Aorta (tissue), 5 donors: ENCODE measurements at regions not wholly inside any gene's neighbourhood (a gene's known extent, or its start where the extent isn't known, plus 50 kb on each side); places are given as distances from the start of the nearest gene placed in this dataset.
"Not testable (repeated sequence)": the region's sequence is repeated elsewhere in the genome, so short reads cannot be mapped to it uniquely, and the experiment has no call there.

Source experiments
- ATAC-seq: fragments of 200-7000 bp; cut with Tn5 transposase; one replicate; pipeline ENCODE4 v1.9.1; 2022; ENCODE audit warnings: moderate library complexity; ENCODE audit not compliant: low FRiP score
- DNase-seq, 2 donors: peaks; one replicate each; pipeline ENCODE4 v3.0.0-alpha.2; 2020
- H3K27ac ChIP-seq, 2 donors: one replicate each; pipeline ENCODE4 v1.5.1; 2013; ENCODE audit warnings: low read length in 2 of 2, mild to moderate bottlenecking in 2 of 2, moderate library complexity in 2 of 2, control low read depth in 1 of 2, inconsistent platforms in 1 of 2, low read depth in 1 of 2
- H3K27me3 ChIP-seq, 2 donors: one replicate each; pipeline ENCODE4 v1.6.1; 2013; ENCODE audit warnings: control low read depth in 1 of 2, low read length in 1 of 2, mild to moderate bottlenecking in 1 of 2, moderate library complexity in 1 of 2; ENCODE audit not compliant: insufficient read depth in 2 of 2, control insufficient read depth in 1 of 2
- H3K36me3 ChIP-seq, 2 donors: one replicate each; pipeline ENCODE4 v1.6.1; 2013; ENCODE audit warnings: control low read depth in 1 of 2, low read length in 1 of 2, mild to moderate bottlenecking in 1 of 2; ENCODE audit not compliant: insufficient read depth in 2 of 2, control insufficient read depth in 1 of 2
- H3K4me1 ChIP-seq, 2 donors: one replicate each; pipeline ENCODE4 v1.6.1; 2013; ENCODE audit warnings: low read length in 2 of 2, control low read depth in 1 of 2, mild to moderate bottlenecking in 1 of 2, moderate library complexity in 1 of 2; ENCODE audit not compliant: insufficient read depth in 2 of 2, control insufficient read depth in 1 of 2
- H3K4me3 ChIP-seq, 2 donors: one replicate each; pipeline ENCODE4 v1.5.1; 2013; ENCODE audit warnings: low read length in 2 of 2, control low read depth in 1 of 2, mild to moderate bottlenecking in 1 of 2
- H3K9me3 ChIP-seq: one replicate; pipeline ENCODE4 v1.6.1; 2013; ENCODE audit warnings: mild to moderate bottlenecking, low read length; ENCODE audit not compliant: control insufficient read depth
- WGBS, 2 donors: extraction: QIAGEN DNeasy Blood & Tissue Kit; methylation state at CpG; one replicate each; pipeline ENCODE4 v1.1.7; 2013; 5-methylcytosine and 5-hydroxymethylcytosine counted together
- intact Hi-C, 2 donors: fragments of 100-400 bp; cut with DNase I; formaldehyde crosslinking; loops; one replicate each; pipeline versions ENCODE4 v1.14.2 to v1.15.0; 2022
- donor health status: healthy with polysubstance abuse.
- donor health status: Bipolar disorder and iron deficiency.
- donor health status: DM: no; HTN: no; CAD: no.
- donor health status: DM: no; HTN: no; CAD: no.
- donor health status: DM: yes; HTN: yes; CAD: no.

- intact Hi-C loops: no loop called here
- Histone ChIP-seq H3K27me3 (no peaks in the 10 kb centered on the region), H3K4me1 (no peaks in the 10 kb centered on the region), H3K27ac (no peak overlapping the region), H3K36me3 (no peaks in the 10 kb centered on the region), H3K4me3 (no peak overlapping the region), H3K9me3 (no peaks in the 10 kb centered on the region)
- ATAC-seq (no peak), DNase-seq (no peak)
- WGBS, 2 donors: 95 to 100% methylated on average over 1 of the region's 1 CpG
These were observed 143.1 kb downstream of the CRPPA start for GRCh38 chr7:16278167-16278787.

GRCh38 chr7:16271990-16272665 is 149.2 kb downstream of the CRPPA start:
- Histone ChIP-seq H3K4me1 (no peaks in the 10 kb centered on the region), H3K27ac (no peak overlapping the region), H3K27me3 (no peaks in the 10 kb centered on the region), H3K4me3 (no peak overlapping the region), H3K36me3 (no peaks in the 10 kb centered on the region), H3K9me3 (no peaks in the 10 kb centered on the region)
- DNase-seq (no peak), ATAC-seq (no peak)
- intact Hi-C loops: no loop called here
- WGBS, 2 donors: 20 to 28% methylated on average over 2 of the region's 2 CpGs

- intact Hi-C loops: no loop called here
- Histone ChIP-seq H3K4me3 (no peak overlapping the region), H3K9me3 (no peaks in the 10 kb centered on the region), H3K4me1 (no peaks in the 10 kb centered on the region), H3K27me3 (no peaks in the 10 kb centered on the region), H3K27ac (no peak overlapping the region), H3K36me3 (no peaks in the 10 kb centered on the region)
- WGBS, 2 donors: 57 to 63% methylated on average over 1 of the region's 1 CpG
- DNase-seq: no peak
- ATAC-seq: no peak
These were observed 149.9 kb downstream of the CRPPA start for GRCh38 chr7:16271355-16271915.

DNA sequence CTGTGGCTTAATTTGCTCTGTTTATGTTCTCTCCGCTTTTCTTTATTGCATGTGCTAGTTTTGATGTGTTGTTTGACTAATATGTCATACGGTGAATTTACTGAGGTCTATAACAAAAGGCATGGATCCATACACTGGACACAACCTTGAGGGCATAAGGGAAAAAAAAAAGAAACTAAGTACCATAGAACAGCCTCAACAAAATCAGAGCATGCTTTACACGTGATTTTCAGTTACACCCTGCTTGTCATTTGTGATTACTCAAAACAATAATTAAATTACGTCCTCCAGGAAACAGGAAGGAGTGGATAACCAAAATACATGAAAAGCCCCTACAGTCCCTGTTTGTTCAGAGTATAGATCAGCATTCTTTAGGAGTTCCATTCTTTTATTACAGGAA is 150.5 kb downstream of the CRPPA start:
- WGBS, 2 donors: 85% methylated on average over 4 of the region's 4 CpGs
- intact Hi-C loops: no loop called here
- Histone ChIP-seq H3K4me3 (no peak overlapping the region), H3K9me3 (no peaks in the 10 kb centered on the region), H3K4me1 (no peaks in the 10 kb centered on the region), H3K27me3 (no peaks in the 10 kb centered on the region), H3K27ac (no peak overlapping the region), H3K36me3 (no peaks in the 10 kb centered on the region)
- no peak for ATAC-seq
- no peak for DNase-seq

DNA sequence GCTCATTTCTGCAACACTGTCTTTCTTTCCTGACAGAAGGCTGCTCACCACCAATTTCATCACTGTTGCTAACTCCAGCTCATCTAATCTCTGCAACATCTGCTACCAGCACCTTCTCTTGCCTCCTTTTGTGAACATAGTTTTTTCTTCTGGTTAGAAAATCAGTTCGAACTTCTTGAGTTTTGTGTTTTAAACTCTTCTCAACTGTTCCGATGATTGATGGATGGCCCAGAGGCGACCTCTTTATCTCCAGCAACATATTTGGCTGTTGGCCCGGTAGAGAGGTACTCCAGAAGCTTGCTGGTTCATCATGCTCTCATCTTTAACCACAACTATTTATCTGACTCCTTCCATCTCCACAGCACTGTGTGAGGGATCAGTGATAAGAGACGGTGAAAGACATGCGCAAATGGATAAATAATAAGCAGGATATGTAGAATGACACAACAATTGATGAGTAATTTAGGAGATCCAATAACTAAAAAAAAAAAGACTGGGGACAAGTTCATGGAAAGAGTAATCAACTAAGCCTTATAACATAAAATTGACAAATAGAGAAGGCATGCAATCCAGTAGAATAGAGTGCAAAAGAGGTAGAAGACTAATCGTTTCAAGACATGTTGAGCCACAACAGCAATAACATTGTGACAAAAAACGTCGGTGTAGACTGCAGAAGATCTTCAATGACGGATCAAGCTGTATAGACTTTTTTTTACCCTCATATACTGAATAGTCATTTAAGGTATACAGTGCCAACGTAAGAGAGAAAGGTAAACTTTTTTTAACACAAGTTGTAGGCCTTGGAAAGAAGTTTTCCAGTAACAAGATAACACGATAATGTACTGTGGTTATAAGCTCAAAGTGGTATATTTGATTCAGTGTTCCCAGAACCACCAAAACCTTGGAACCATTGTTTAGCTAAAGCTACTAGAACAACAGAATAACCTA is 152.2 kb downstream of the CRPPA start:
- ATAC-seq (no peak), DNase-seq (no peak)
- no peak overlapping the region for H3K27ac ChIP-seq
- intact Hi-C loops: no loop called here
- no peak overlapping the region for H3K4me3 ChIP-seq
- 80 to 83% methylated on average over 12 of the region's 12 CpGs for WGBS, 2 donors
- H3K9me3 ChIP-seq: no peaks in the 10 kb centered on the region
- no peaks in the 10 kb centered on the region for H3K36me3 ChIP-seq
- no peaks in the 10 kb centered on the region for H3K4me1 ChIP-seq
- H3K27me3 ChIP-seq: no peaks in the 10 kb centered on the region

DNA sequence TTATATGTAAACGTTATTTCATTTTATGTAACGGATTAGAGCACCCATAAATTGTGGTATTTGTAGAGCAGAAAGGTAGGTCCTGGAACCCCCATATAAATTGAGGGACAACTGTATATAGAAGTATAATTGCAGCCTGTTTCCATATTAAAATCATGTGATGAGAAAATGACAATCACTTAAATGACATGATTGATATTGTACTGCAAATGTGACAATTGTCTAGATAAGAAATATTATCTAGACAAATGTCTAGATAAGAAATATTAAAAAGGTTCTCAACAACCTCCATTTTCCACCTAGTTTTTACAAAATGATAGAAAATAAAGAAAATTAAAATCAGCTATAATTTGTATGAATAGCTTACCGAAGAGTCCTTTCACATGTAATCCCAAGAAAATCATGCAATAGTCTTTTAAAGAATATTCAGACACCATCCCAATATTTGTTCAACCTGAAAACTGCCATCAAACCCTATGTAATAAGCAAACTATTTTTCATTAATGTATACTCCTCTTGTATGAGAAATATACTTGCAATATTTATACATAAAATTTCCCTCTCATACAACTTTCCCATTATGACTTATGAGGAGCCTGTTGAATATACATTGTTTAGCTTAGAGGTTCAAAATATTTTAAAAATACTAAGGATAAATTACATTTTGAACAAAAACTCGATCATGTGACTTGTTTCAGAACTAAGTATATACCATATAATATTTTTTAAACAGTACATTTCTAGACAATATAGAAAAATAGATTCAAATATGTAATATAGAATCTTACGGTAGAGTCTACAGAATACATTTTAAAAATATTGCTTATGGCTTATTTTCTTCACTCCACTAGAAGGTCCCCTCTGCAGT is 153.2 kb downstream of the CRPPA start:
- no peak overlapping the region for H3K4me3 ChIP-seq
- H3K36me3 ChIP-seq: no peaks in the 10 kb centered on the region
- WGBS, 2 donors: 92 to 93% methylated on average over 5 of the region's 5 CpGs
- H3K27ac ChIP-seq: no peak overlapping the region
- no peak for DNase-seq
- no peaks in the 10 kb centered on the region for H3K4me1 ChIP-seq
- no peak for ATAC-seq
- H3K9me3 ChIP-seq: no peaks in the 10 kb centered on the region
- intact Hi-C loops: no loop called here
- H3K27me3 ChIP-seq: no peaks in the 10 kb centered on the region

DNA sequence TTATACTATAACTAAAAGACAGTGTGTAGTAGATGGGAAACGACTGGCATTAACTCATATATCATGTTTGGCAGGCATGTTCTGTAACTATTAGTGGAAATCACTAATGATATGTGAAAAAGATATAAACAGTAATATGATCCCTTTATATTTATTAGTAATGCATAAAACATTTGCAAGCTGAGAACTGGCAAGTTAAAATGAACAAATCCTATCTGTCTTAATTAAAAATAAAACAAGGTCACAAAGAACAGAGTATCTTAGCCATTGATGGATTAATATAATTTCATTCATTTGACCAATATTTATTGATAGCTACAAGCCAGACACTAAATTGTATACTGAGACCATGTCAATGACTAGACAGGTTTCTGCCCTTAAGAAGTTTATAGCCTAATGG is 154.5 kb downstream of the CRPPA start:
- H3K9me3 ChIP-seq: no peaks in the 10 kb centered on the region
- DNase-seq (no peak), ATAC-seq (no peak)
- intact Hi-C loops: no loop called here
- H3K27me3 ChIP-seq: no peaks in the 10 kb centered on the region
- H3K36me3 ChIP-seq: no peaks in the 10 kb centered on the region
- no peak overlapping the region for H3K27ac ChIP-seq
- no peak overlapping the region for H3K4me3 ChIP-seq
- 38 to 39% methylated on average over 1 of the region's 1 CpG for WGBS, 2 donors
- no peaks in the 10 kb centered on the region for H3K4me1 ChIP-seq

DNA sequence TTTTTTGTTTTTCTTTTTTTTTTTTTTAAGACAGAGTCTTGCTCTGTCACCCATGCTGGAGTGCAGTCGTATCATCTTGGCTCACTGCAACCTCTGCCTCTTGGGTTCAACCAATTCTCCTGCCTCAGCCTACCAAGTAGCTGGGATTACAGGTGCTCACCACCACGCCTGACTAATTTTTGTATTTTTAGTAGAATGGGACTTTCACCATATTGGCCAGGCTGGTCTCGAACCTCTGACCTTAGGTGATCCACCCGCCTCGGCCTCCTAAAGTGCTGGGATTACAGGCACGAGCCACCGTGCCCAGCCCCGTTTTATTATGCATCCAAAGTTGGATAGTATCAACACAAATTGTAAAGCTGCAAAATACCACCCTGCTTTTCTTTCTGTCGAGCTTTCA is 154.9 kb downstream of the CRPPA start:
- DNase-seq, H3K4me1 ChIP-seq, H3K4me3 ChIP-seq, H3K27me3 ChIP-seq, H3K36me3 ChIP-seq, intact Hi-C loops, H3K27ac ChIP-seq, H3K9me3 ChIP-seq, ATAC-seq: not testable (repeated sequence)
- 82 to 85% methylated on average over 9 of the region's 9 CpGs for WGBS, 2 donors
